HG03521 (cell line): ENCODE measurements at regions not wholly inside any gene's neighbourhood (a gene's known extent, or its start where the extent isn't known, plus 50 kb on each side); places are given as distances from the start of the nearest gene placed in this dataset.
"Not testable (repeated sequence)": the region's sequence is repeated elsewhere in the genome, so short reads cannot be mapped to it uniquely, and the experiment has no call there.

Experiments
- ATAC-seq: cut with Tn5 transposase; IDR thresholded peaks from one replicate; pipeline ENCODE4 v1.9.1; 2021; ENCODE audit warnings: mild to moderate bottlenecking, moderate library complexity; ENCODE audit not compliant: unreplicated experiment

- ATAC-seq, result not testable (repeated sequence)
Observed at GRCh38 chr6:26795474-26796307, 136.1 kb upstream of the ZNF322 start.

DNA sequence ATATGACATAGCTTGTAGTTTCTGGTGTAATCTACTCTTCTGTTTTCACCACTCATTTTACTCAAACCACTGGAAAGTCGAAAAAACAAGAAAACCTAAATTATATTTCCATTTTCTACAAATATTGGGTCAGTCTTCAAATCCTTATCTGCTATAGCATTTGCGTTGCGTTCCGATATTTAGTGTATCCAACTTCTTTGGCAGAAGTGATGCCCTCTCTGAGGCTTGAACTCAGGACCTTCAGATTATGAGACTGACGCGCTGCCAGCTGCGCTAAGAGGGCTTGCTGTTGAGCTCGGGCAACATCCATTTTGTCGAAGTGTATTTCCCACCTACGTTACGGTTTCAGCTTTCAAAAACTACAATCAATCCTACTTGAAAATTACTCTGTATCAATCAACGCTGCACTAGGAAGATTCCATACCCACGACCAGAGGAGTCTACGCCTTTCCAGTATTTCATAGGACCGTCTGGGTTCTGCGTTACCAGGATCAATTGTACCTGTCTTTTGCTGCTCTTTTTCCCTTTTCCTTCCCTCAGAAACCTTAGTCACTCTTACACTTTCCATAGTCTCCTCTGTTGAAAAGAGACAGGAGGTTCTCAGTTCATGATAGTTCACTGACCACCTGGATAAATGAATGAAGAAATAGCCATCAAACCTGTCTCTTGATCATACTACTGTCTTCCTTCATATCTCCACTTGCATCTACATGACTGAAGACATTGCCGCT is 140.5 kb upstream of the ZNF322 start:
- not testable (repeated sequence) for ATAC-seq

GRCh38 chr6:26803762-26804161 is 144.2 kb upstream of the ZNF322 start:
- ATAC-seq, result not testable (repeated sequence)

DNA sequence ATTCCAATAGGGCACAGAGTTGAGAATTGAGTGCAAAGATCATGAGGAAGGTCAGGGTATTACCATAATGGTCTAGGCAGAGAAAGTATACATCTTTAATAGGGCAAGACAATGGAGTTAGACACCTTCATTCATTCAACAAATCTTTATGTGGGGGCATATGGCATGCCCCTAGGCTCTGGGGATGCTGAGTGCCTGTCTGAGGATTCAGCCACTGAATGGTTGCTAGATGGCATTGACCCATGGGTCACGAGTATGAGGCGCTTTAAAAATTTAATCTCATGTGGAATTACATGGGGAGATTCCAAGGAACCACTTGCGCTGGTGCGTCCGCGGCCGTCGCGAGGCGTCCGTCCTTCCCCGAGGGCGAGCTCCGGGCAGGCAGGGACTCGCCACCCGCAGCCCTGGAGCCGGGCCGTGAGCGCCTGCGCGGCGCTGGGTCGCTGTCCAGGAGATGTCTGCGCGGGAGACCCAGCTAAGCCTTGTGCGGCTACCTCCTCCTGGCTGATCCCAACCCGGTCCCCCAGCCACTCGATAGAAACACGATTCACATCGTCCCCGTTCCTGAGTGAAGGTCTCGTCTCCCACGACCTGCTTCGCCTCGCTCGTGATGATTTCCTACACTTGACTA is 152.1 kb upstream of the ZNF322 start:
- ATAC-seq, result not testable (repeated sequence)

DNA sequence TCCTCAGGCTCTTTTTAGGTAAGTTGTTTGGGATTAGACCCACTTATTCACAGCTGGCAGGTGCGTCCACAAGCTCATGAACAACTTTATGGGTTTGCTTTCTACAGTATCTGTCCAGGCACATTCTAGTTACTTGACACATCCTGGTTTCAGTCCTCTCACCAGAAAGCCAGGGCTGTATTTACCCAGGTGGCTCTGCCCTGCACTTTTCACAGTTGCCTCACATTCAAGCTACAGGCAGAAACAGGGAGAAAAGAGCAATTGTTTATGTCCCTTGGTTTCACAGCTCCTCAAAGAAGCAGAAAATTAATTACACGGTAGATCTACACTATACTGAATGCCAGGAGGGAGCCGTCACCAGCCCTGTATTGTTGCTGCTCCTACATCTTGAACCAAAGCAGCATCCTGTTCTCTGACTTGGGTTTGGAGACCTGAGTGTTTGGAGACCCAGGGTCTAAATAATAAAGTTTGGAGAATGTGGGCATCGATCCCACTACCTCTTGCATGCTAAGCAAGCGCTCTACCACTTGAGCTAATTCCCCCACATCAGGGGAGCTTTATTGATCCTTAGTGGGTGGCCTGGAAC is 159.2 kb upstream of the ZNF322 start:
- not testable (repeated sequence) for ATAC-seq

- ATAC-seq, result not testable (repeated sequence)
Observed at GRCh38 chr6:26827965-26828364, 168.4 kb upstream of the ZNF322 start.

DNA sequence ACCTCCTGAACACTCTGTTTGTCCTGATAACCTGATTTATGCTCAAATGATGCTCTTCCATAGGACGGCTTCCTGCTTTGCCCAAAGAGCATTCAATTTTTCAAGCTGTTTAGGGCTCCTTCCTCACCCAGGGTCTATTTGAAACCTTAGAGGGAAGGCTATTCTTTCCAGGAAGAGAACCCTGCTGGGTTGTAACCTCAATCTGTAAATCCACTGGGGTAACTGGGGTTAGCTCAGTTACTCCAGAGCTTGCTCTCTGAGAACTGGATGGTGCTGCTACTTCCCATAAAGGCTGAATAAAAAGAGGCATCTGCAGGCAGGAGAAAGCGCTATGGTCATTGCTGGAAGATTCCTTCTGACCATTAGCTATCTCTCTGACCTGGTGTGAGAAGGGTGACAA is 169.9 kb upstream of the ZNF322 start:
- ATAC-seq, result not testable (repeated sequence)

GRCh38 chr6:26830992-26831391 is 171.4 kb upstream of the ZNF322 start:
- not testable (repeated sequence) for ATAC-seq

DNA sequence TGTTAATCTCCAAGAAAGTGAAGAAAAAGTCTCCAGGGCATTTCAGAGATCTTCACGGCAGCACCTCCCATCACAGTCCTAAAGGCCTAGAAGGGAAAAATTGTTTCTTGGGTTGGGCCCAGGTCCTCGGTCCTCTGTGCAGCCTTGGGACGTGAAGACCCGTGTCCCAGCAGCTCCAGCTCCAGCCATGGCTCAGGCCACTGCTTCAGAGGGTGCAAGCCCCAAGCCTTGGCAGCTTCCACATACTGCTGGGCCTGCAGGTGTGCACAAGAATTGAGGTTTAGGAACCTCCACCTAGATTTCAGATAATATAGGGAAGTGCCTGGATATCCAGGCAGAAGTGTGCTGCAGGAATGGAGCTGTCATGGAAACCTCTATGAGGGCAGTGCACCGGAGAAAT is 176.2 kb upstream of the ZNF322 start:
- ATAC-seq, result not testable (repeated sequence)

GRCh38 chr6:26836657-26837056 is 177.1 kb upstream of the ZNF322 start:
- ATAC-seq, result not testable (repeated sequence)

DNA sequence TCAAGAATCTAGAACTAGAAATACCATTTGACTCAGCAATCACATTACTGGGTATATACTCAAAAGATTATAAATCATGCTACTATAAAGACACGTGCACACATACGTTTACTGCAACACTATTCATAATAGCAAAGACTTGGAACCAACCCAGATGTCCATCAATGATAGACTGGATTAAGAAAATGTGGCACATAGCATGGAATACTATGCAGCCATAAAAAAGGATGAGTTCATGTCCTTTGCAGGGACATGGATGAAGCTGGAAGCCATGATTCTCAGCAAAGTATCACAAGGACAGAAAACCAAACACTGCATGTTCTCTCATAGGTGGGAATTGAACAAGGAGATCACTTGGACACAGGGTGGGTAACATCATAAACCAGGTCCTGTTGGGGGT is 185.3 kb upstream of the ZNF322 start:
- ATAC-seq, result not testable (repeated sequence)

GRCh38 chr6:26857289-26857688 is 197.7 kb upstream of the ZNF322 start:
- not testable (repeated sequence) for ATAC-seq

GRCh38 chr6:26859067-26859770 is 199.7 kb upstream of the ZNF322 start:
- not testable (repeated sequence) for ATAC-seq

GRCh38 chr6:26859771-26860163 is 200.2 kb upstream of the ZNF322 start:
- ATAC-seq, result not testable (repeated sequence)

GRCh38 chr6:26861913-26862312 is 202.4 kb upstream of the ZNF322 start:
- not testable (repeated sequence) for ATAC-seq

DNA sequence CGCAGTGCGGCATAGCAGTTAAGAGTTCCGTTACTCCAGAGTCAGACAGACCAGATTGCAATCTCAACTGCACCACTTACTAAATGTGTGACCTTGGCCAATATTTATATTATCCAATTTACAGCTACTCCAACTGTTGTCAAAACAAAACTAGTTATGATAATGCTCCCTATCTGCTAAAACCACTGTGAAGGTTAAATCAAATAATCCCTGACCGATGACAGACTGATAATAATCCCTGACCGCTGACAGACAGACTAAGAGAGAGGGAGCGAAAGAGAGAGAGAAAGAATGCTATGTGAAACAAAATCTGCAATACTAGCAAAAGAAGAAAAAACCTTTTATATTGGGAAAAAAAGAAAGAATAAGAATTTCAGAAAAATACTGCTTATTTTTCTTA is 204.1 kb upstream of the ZNF322 start:
- not testable (repeated sequence) for ATAC-seq

DNA sequence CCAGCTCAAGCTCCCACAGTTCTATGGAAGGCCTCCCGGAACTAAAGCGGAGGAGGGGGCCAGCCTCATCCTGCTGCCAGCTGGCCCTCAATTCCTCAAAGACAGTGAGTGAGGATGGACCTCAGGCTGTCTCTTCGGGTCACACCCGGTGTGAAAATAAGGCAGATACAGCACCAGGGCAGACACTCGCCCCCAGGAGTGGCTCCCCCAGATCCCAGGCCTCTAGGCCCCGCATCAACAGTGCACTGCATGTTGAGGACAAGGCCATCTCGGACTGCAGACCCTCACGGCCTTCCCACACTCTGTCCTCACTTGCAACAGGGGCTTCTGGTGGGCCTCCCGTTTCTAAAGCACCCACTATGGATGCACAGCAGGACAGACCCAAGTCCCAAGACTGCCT is 239.2 kb upstream of the ZNF322 start:
- not testable (repeated sequence) for ATAC-seq

DNA sequence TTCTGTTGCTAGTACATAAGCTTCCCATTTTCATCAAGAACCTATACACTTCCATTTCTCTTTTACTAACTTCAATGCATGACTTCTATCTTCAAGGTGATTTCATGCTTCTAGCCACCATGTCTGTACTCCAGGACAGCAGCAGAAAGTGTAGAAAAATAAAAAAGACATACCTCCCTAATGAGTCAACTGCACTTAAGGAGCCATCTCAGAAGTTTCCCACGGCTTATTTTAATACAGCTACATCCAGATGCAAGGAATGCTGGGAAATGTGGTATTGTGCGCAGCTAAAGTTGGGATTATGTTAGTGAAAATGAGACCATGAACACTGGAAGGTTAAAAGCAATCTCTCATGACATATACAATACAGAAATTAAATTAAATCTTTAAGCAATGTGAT is 264.7 kb upstream of the ZNF322 start:
- not testable (repeated sequence) for ATAC-seq

DNA sequence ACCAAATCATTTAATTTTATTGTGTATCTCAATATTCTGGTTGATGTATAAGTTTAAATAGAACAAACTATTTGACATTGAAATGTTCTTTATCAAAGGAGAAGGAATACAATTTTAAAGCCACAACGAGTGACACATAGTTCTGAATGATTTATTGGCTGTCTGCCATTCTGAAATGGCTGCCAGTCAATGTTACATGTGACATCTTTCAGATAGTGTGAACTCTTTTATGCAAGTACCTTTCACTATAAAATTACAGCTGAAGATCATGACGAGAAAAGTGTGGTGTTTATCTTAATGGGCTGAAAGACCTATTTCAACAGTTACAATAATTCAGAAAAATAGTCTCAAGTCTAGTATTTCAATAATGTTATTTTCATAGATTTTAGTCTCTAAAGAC is 268.6 kb upstream of the ZNF322 start:
- ATAC-seq, result not testable (repeated sequence)

- not testable (repeated sequence) for ATAC-seq
Observed at GRCh38 chr6:26937258-26937657, 277.7 kb upstream of the ZNF322 start.
